Smooth muscle cell (in vitro differentiated cells): ENCODE measurements at regions not wholly inside any gene's neighbourhood (a gene's known extent, or its start where the extent isn't known, plus 50 kb on each side); places are given as distances from the start of the nearest gene placed in this dataset.

Experiments
- DNase-seq: peaks from one replicate; lab custom pipeline; 2025; ENCODE audit not compliant: unreplicated experiment; lab: John Stamatoyannopoulos, UW
- H2AFZ ChIP-seq: fragments of 200-600 bp; sonication (generic); 2 replicates; pipeline ENCODE4 v1.6.0; 2016; ENCODE audit warnings: antibody characterized with exemption, low read depth, mild to moderate bottlenecking
- H3F3A ChIP-seq: fragments of 200-600 bp; sonication (generic); 2 replicates; pipeline ENCODE4 v1.6.0; 2017; ENCODE audit warnings: antibody characterized with exemption, low read depth
- H3K27ac ChIP-seq: fragments of 200-600 bp; sonication (generic); 2 replicates; pipeline ENCODE4 v1.5.1; 2016; ENCODE audit warnings: low read depth, mild to moderate bottlenecking
- H3K27me3 ChIP-seq: fragments of 200-600 bp; sonication (generic); 2 replicates; pipeline ENCODE4 v1.6.1; 2016; ENCODE audit warnings: low read depth, mild to moderate bottlenecking
- H3K36me3 ChIP-seq: fragments of 200-600 bp; sonication (generic); 2 replicates; pipeline ENCODE4 v1.5.1; 2016; ENCODE audit warnings: low read depth
- H3K4me1 ChIP-seq: fragments of 200-600 bp; sonication (generic); 2 replicates; pipeline ENCODE4 v1.5.1; 2016; ENCODE audit warnings: low read depth
- H3K4me2 ChIP-seq: fragments of 200-600 bp; sonication (generic); 2 replicates; pipeline ENCODE4 v1.6.0; 2016; ENCODE audit warnings: mild to moderate bottlenecking
- H3K4me3 ChIP-seq: fragments of 200-600 bp; sonication (generic); 2 replicates; pipeline ENCODE4 v1.5.1; 2016; ENCODE audit warnings: mild to moderate bottlenecking
- H3K79me2 ChIP-seq: fragments of 200-600 bp; sonication (generic); 2 replicates; pipeline ENCODE4 v1.6.0; 2016; ENCODE audit warnings: low read depth, mild to moderate bottlenecking
- H3K9ac ChIP-seq: fragments of 200-600 bp; sonication (generic); 2 replicates; pipeline ENCODE4 v1.6.0; 2016; ENCODE audit warnings: low read depth
- H3K9me3 ChIP-seq: fragments of 200-600 bp; sonication (generic); replicated peaks from 2 replicates; pipeline ENCODE4 v1.5.1; 2016; ENCODE audit warnings: low read depth
- H4K20me1 ChIP-seq: fragments of 200-600 bp; sonication (generic); 2 replicates; pipeline ENCODE4 v1.6.0; 2016; ENCODE audit warnings: low read depth
- WGBS: methylation state at CpG from one replicate; pipeline ENCODE4 v1.1.7; 2016; ENCODE audit warnings: low lambda C conversion rate; 5-methylcytosine and 5-hydroxymethylcytosine counted together
- TF ChIP-seq, protein P1 (sequence below): fragments of 200-600 bp; sonication (generic); IDR thresholded peaks from 2 replicates; pipeline ENCODE4 v1.5.1; 2017; ENCODE audit warnings: borderline replicate concordance, mild to moderate bottlenecking, antibody characterized with exemption; ENCODE audit not compliant: insufficient read depth, poor library complexity, severe bottlenecking

DNA sequence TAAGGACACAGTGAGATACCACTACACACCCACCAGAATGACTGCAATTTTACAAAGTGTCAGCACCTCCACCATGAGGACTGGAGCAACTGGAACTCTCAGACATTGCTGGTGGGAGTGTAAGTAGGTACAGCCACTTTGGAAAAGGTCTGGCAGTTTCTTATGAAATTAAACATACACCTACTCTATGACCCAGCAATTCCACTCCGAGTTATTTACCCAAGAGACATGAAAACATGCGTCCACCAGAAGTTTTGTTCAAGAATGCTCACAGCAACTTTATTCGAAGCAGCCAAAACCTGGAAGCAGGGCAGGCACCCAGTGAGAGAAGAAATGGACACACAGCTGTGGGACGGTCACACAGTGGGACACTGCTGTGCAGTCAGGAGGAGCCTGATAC, 384.0 kb downstream of the SOX9 start:
- no peaks in the 10 kb centered on the region for H3K36me3 ChIP-seq
- peaks cover 33% of the 10 kb centered on the region for H4K20me1 ChIP-seq
- H3K4me2 ChIP-seq = no peak overlapping the region
- H3K27ac ChIP-seq = no peak overlapping the region
- peaks cover 44% of the 10 kb centered on the region for H3K79me2 ChIP-seq
- no peak overlapping the region for H2AFZ ChIP-seq
- DNase-seq = no peak
- 95% methylated on average over 4 of the region's 4 CpGs for WGBS
- no peaks in the 10 kb centered on the region for H3F3A ChIP-seq
- H3K27me3 ChIP-seq = no peaks in the 10 kb centered on the region
- H3K9ac ChIP-seq = no peak overlapping the region
- no peak overlapping the region for H3K4me3 ChIP-seq
- TF ChIP-seq, protein P1, sequence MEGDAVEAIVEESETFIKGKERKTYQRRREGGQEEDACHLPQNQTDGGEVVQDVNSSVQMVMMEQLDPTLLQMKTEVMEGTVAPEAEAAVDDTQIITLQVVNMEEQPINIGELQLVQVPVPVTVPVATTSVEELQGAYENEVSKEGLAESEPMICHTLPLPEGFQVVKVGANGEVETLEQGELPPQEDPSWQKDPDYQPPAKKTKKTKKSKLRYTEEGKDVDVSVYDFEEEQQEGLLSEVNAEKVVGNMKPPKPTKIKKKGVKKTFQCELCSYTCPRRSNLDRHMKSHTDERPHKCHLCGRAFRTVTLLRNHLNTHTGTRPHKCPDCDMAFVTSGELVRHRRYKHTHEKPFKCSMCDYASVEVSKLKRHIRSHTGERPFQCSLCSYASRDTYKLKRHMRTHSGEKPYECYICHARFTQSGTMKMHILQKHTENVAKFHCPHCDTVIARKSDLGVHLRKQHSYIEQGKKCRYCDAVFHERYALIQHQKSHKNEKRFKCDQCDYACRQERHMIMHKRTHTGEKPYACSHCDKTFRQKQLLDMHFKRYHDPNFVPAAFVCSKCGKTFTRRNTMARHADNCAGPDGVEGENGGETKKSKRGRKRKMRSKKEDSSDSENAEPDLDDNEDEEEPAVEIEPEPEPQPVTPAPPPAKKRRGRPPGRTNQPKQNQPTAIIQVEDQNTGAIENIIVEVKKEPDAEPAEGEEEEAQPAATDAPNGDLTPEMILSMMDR = no peak
- peaks cover 14% of the 10 kb centered on the region for H3K4me1 ChIP-seq
- H3K9me3 ChIP-seq = no peaks in the 10 kb centered on the region

GRCh38 chr17:72506773-72507172, 386.0 kb downstream of the SOX9 start:
- no peak for DNase-seq
- H3K9ac ChIP-seq = no peak overlapping the region
- no peaks in the 10 kb centered on the region for H3K36me3 ChIP-seq
- H3K27me3 ChIP-seq = no peaks in the 10 kb centered on the region
- TF ChIP-seq, protein P1 = no peak
- no peak overlapping the region for H3K4me3 ChIP-seq
- no peak overlapping the region for H3K4me2 ChIP-seq
- H3K9me3 ChIP-seq = no peaks in the 10 kb centered on the region
- no peaks in the 10 kb centered on the region for H3F3A ChIP-seq
- H4K20me1 ChIP-seq = peaks cover 46% of the 10 kb centered on the region
- H3K79me2 ChIP-seq = peaks cover 53% of the 10 kb centered on the region
- no peak overlapping the region for H2AFZ ChIP-seq
- WGBS = 82% methylated on average over 12 of the region's 12 CpGs
- H3K4me1 ChIP-seq = peaks cover 24% of the 10 kb centered on the region
- H3K27ac ChIP-seq = no peak overlapping the region

GRCh38 chr17:72507370-72507769, 386.6 kb downstream of the SOX9 start:
- H3K9me3 ChIP-seq = no peaks in the 10 kb centered on the region
- no peak overlapping the region for H3K4me3 ChIP-seq
- WGBS = 89% methylated on average over 7 of the region's 7 CpGs
- peaks cover 58% of the 10 kb centered on the region for H3K79me2 ChIP-seq
- H2AFZ ChIP-seq = no peak overlapping the region
- peaks cover 51% of the 10 kb centered on the region for H4K20me1 ChIP-seq
- peaks cover 18% of the 10 kb centered on the region for H3K4me1 ChIP-seq
- TF ChIP-seq, protein P1 = no peak
- no peak overlapping the region for H3K9ac ChIP-seq
- H3F3A ChIP-seq = no peaks in the 10 kb centered on the region
- no peaks in the 10 kb centered on the region for H3K36me3 ChIP-seq
- no peak overlapping the region for H3K4me2 ChIP-seq
- H3K27me3 ChIP-seq = no peaks in the 10 kb centered on the region
- H3K27ac ChIP-seq = no peak overlapping the region
- no peak for DNase-seq

DNA sequence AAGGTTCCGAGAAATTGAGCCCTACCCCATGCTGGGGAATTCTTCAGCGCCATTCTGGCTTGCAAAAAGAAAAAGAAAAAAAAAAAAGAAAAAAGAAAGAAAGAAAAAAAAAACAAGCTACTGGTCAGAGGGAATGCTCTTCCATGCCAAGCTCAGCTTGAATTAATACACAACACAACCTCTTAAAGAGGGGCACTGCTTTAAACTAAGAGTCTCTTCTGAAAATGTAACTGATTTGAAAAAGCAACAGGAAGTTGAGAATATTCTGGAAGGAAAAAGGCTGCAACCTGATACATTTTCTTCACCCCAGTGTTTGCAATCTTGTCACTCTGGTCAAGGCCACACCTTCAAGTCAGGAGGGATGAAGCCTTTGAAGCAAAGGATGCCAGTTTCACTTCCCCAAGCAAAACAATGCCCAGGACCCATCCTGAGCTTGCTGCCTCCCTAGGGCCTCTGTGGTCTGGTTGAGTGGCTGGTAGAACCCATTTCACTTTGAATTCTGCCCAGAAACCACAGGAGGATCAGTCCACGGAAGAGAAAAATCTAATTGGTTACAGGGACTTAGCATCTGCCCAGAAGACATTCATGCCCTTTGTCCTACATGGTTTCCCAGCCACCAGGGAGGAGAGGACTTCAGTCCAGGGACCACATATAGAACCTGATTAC, 389.7 kb downstream of the SOX9 start:
- no peak overlapping the region for H3K4me3 ChIP-seq
- H4K20me1 ChIP-seq = peaks cover 58% of the 10 kb centered on the region
- WGBS = 73% methylated on average over 3 of the region's 3 CpGs
- no peaks in the 10 kb centered on the region for H3F3A ChIP-seq
- peaks cover 24% of the 10 kb centered on the region for H3K4me1 ChIP-seq
- no peaks in the 10 kb centered on the region for H3K27me3 ChIP-seq
- H3K9me3 ChIP-seq = no peaks in the 10 kb centered on the region
- H3K27ac ChIP-seq = no peak overlapping the region
- H3K4me2 ChIP-seq = peak overlapping the region; percentile 18
- no peaks in the 10 kb centered on the region for H3K36me3 ChIP-seq
- no peak overlapping the region for H3K9ac ChIP-seq
- no peak overlapping the region for H2AFZ ChIP-seq
- H3K79me2 ChIP-seq = peaks cover 51% of the 10 kb centered on the region
- TF ChIP-seq, protein P1 = no peak
- no peak for DNase-seq
